ENCODE measurements at regions not wholly inside any gene's neighbourhood (a gene's known extent, or its start where the extent isn't known, plus 50 kb on each side); places are given as distances from the start of the nearest gene placed in this dataset.
"Not testable (repeated sequence)": the region's sequence is repeated elsewhere in the genome, so short reads cannot be mapped to it uniquely, and the experiment has no call there.

DNA sequence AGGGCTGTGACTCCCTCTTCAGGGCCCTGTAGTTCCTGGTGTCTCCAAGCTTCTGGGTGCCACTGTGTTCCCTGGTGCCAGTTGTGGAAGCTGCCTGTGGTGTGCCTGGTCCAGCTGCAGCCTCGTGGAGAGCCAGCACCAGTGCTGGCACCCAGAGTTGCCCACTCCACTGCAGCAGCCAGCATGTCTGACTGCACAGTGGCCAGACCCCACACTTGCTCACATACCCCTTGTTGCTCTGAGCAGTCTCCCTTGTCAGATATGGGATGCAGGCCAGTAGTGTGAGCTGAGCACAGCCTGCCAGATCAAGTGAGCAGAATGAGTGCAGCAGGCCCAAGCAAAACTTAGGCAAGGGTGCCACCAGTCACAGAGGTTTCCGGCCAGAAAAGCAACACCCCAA lies 108.6 kb downstream of the ZMAT1 start:
- Mint-ChIP-seq H3K4me1 (no peaks in the 10 kb centered on the region), H3K36me3 (ENCODE audit: low read depth) (no peaks in the 10 kb centered on the region), H3K27me3 (peaks cover 5% of the 10 kb centered on the region), H3K27ac (no peak overlapping the region), H3K4me3 (no peak overlapping the region), H3K9me3 (no peaks in the 10 kb centered on the region)
- ATAC-seq (no peak), DNase-seq (no peak)

DNA sequence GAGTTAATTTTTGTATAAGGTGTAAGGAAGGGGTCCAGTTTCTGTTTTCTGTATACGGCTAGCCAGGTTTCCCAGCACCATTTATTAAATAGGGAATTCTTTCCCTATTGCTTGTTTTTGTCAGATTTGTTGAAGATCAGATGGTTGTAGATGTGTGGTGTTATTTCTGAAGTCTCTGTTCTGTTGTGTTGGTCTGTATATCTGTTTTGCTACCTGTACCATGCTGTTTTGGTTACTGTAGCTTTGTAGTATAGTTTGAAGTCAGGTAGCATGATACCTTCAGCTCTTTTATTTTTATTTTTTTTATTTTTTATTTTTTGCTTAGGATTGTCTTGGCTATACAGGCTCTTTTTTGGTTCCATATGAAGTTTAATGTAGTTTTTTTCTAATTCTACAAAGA lies 114.1 kb downstream of the ZMAT1 start:
- H3K9me3 Mint-ChIP-seq; DNase-seq; H3K27me3 Mint-ChIP-seq; ATAC-seq; H3K27ac Mint-ChIP-seq; H3K4me1 Mint-ChIP-seq; H3K4me3 Mint-ChIP-seq; H3K36me3 Mint-ChIP-seq (ENCODE audit: low read depth): not testable (repeated sequence)

DNA sequence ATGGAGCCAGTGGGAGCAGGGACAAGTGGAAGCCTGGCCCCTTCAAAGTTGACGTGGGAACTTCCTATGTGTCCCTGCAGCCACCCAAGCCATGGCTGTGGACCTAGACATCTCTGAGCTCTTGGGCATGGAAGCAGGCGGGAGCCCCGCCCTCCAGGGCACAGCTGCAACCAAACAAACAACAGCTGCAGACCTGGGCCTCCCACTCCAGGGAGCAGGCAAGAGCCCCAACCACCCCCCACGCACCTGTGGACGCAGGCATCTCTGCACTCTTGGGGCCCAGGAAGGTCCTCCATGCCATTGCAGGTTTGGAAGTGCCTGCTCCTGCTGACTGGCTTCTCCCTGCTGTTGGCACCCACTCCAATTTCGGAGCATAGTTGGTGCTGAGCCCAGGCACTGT lies 118.6 kb downstream of the ZMAT1 start:
- no peaks in the 10 kb centered on the region for H3K27me3 Mint-ChIP-seq
- no peaks in the 10 kb centered on the region for H3K36me3 Mint-ChIP-seq (ENCODE audit: low read depth)
- DNase-seq (no peak), ATAC-seq (no peak)
- H3K4me1 Mint-ChIP-seq: no peaks in the 10 kb centered on the region
- no peak overlapping the region for H3K27ac Mint-ChIP-seq
- no peak overlapping the region for H3K4me3 Mint-ChIP-seq
- H3K9me3 Mint-ChIP-seq: no peaks in the 10 kb centered on the region

DNA sequence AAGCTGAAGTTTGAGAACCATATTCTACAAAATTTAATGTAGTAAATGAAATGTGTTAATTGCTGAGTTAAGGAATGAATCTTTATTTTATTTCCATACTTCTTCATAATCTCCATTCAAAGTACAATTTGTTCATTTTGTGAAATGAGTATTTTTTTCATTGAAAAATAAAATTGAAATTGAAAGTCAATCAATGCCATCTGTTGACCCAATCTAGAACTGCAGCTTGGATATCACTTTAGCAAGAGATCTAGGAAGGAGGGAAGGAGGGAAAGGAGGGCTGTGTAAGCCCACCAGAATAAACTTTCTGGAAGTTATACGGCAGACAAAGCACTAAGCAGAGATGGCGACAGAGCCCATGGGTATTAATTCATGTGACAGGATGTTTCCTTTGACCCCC lies 128.4 kb downstream of the ZMAT1 start:
- H3K27ac Mint-ChIP-seq: no peak overlapping the region
- no peaks in the 10 kb centered on the region for H3K9me3 Mint-ChIP-seq
- H3K4me1 Mint-ChIP-seq: peaks cover 5% of the 10 kb centered on the region
- no peak for ATAC-seq
- H3K4me3 Mint-ChIP-seq: no peak overlapping the region
- H3K27me3 Mint-ChIP-seq: no peaks in the 10 kb centered on the region
- H3K36me3 Mint-ChIP-seq (ENCODE audit: low read depth): no peaks in the 10 kb centered on the region
- DNase-seq: no peak

DNA sequence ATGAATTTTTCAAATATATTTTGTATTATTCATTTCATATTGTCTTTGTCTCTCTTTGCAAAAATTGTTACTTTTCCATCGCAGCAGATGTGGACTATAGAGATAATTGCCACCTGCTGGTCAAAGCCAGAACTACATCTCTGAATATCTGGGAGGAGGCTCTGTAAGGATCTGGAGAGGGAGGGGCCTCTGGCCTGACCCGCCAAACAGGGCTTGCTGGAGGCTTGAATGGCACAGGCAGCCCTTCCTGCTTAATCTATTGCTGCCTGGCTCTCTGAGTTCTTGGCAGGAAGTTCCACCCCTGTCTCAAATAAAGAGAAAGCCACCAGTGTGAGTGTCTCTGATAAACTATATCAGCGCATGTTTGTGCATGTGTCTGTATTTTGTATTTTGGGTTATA lies 132.4 kb downstream of the ZMAT1 start:
- no peak overlapping the region for H3K27ac Mint-ChIP-seq
- no peaks in the 10 kb centered on the region for H3K27me3 Mint-ChIP-seq
- H3K9me3 Mint-ChIP-seq: no peaks in the 10 kb centered on the region
- peak; percentile 74 for DNase-seq
- peaks cover 5% of the 10 kb centered on the region for H3K4me1 Mint-ChIP-seq
- H3K36me3 Mint-ChIP-seq (ENCODE audit: low read depth): no peaks in the 10 kb centered on the region
- peak overlapping the region; percentile 57 for H3K4me3 Mint-ChIP-seq
- ATAC-seq: peak; percentile 100

DNA sequence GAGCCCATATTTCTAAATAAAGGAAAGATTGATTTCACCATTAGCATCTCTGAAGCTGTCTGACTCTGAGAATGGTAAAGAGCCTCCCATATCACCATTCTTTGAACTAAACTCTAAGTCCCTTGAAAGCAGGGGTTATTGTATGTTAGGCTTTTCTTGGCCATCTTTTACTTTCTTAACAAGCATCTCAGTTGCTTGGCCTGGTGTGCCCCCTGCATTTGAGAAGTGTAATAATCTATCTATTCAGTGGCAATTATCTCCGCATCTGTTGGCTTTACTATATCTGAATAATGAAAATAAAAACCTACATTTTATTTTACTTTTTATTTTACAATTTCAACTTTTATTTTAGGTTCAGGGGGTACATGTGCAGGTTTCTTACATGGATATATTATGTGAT lies 128.3 kb upstream of the ARMCX2 start:
- Mint-ChIP-seq H3K36me3 (ENCODE audit: low read depth) (no peaks in the 10 kb centered on the region), H3K4me1 (peaks cover 2% of the 10 kb centered on the region), H3K27me3 (no peaks in the 10 kb centered on the region), H3K9me3 (no peaks in the 10 kb centered on the region), H3K27ac (no peak overlapping the region), H3K4me3 (no peak overlapping the region)
- no peak for ATAC-seq
- DNase-seq: no peak

DNA sequence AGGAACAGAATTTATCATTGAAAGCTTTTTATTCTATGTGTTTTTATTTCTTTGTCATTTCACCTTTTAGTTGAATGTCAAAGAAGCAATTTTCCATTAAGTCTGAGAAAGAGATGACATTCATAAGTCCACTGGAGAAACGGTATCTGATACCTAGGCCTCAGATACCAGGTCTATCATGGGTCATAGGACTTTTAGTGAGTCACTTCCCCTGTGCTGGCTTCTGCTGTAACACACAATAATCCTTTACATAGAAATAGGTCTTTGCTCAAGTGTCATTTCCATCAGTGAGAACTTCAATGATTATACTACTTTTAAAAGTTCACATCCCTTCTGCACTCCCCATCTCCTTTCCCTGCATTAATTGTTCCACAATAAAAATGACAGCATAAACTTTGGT lies 125.5 kb upstream of the ARMCX2 start:
- no peaks in the 10 kb centered on the region for H3K9me3 Mint-ChIP-seq
- no peaks in the 10 kb centered on the region for H3K27me3 Mint-ChIP-seq
- no peaks in the 10 kb centered on the region for H3K36me3 Mint-ChIP-seq (ENCODE audit: low read depth)
- no peak overlapping the region for H3K27ac Mint-ChIP-seq
- peaks cover 2% of the 10 kb centered on the region for H3K4me1 Mint-ChIP-seq
- no peak for ATAC-seq
- no peak for DNase-seq
- no peak overlapping the region for H3K4me3 Mint-ChIP-seq

DNA sequence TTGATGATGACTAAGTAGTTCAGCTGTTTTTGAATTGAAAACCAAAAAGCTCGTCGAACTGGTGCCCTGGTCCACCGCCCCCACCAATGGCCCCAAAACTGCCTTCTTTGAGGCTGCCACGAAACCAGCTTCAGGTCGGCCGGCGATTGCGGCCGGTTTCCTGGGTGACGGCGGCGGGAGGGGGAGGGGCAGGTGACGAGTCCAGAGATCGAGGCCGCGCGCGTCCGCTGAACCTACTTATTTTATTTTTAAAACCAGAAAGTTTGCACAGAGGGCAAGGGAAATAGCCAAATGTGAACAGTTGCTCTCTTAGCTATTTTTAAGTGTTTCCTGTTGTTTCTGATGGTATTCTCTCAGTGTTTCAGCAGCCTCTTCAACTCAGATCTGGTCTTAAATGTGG lies 120.8 kb upstream of the ARMCX2 start:
- not testable (repeated sequence) for H3K36me3 Mint-ChIP-seq (ENCODE audit: low read depth); DNase-seq; ATAC-seq; H3K9me3 Mint-ChIP-seq; H3K27ac Mint-ChIP-seq; H3K4me3 Mint-ChIP-seq; H3K27me3 Mint-ChIP-seq; H3K4me1 Mint-ChIP-seq

DNA sequence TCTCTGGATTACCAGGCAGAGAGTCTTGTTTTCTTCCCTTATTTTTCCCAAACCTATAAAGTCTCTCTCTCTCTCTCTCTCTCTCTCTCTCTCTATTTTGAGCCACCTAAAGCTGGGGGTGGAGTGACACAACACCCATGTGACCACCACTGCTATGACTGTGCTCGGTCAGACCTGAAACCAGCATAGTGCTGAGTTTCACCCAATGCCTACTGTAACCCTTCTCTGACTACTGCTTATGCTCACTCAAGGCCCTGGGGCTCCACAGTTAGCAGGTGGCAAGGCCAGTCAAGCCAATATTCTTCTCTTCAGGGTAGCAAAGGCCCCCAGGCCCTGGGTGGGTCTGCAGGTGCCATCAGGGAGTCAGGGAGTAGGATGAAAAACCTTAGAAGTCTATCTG lies 114.7 kb upstream of the ARMCX2 start:
- H3K27me3 Mint-ChIP-seq: peaks cover 5% of the 10 kb centered on the region
- H3K9me3 Mint-ChIP-seq: no peaks in the 10 kb centered on the region
- no peak overlapping the region for H3K27ac Mint-ChIP-seq
- no peaks in the 10 kb centered on the region for H3K36me3 Mint-ChIP-seq (ENCODE audit: low read depth)
- H3K4me1 Mint-ChIP-seq: no peaks in the 10 kb centered on the region
- ATAC-seq (no peak), DNase-seq (no peak)
- H3K4me3 Mint-ChIP-seq: no peak overlapping the region

DNA sequence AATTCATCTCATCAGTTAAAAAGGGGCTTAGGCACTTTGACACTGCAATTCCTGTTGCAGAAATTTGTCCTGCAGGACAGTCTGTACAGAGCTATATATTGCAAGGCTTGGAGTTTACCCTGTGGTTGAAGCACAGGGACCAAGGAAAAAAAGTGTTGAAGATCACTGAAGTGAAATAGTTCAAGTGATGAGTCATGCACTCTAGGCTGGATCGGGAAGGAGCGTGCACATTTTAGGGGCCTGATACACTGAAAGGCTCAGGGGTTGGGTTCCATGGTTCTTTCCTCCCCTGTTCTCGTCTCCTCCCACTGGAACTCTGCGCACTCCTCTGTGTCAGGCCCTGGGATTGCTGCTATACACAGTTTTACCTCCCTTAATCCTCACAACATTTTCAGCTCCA lies 104.9 kb upstream of the ARMCX2 start:
- Mint-ChIP-seq H3K4me1 (no peaks in the 10 kb centered on the region), H3K27ac (no peak overlapping the region), H3K36me3 (ENCODE audit: low read depth) (no peaks in the 10 kb centered on the region), H3K9me3 (no peaks in the 10 kb centered on the region), H3K27me3 (peaks cover 2% of the 10 kb centered on the region), H3K4me3 (no peak overlapping the region)
- ATAC-seq: no peak
- DNase-seq: no peak

DNA sequence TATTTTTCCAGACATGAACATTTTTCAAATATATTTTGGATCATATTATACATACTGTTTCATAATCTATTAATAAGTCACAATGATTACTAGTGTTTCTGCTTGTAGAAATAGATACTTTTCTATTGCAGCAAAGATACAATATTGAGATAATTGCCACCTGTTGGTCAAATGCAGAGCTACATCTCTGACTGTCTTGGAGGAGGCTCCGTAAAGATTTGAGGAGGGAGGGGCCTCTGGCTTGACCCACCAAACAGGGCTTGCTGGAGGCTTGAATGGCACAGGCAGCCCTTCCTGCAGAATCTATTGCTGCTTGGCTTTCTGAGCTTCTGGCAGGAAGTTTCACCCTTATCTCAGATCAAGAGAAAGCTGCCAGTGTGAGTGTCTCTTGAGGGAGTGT lies 99.3 kb upstream of the ARMCX2 start:
- H3K9me3 Mint-ChIP-seq: no peaks in the 10 kb centered on the region
- H3K4me1 Mint-ChIP-seq: no peaks in the 10 kb centered on the region
- ATAC-seq (peak; percentile 36), DNase-seq (peak; percentile 14)
- peaks cover 8% of the 10 kb centered on the region for H3K27me3 Mint-ChIP-seq
- no peaks in the 10 kb centered on the region for H3K36me3 Mint-ChIP-seq (ENCODE audit: low read depth)
- H3K27ac Mint-ChIP-seq: no peak overlapping the region
- no peak overlapping the region for H3K4me3 Mint-ChIP-seq

DNA sequence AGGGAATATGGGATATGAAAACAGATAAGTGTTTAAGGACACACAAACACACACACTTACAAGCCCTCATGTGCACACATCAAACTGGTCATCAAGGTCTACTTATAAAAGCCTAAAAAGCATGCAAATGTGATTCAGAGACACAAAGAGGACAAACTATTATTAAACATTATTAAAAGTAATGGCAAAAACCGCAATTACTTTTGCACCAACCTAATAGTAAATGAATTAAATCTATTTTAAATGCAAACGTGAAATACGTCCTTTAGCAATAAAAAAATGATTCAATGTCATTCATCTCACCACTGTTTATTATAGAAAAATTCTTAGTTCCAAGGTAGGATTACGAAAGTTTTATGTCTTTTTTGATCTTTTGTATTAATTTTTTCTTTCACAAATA lies 91.1 kb upstream of the ARMCX2 start:
- H3K9me3 Mint-ChIP-seq: no peaks in the 10 kb centered on the region
- H3K4me1 Mint-ChIP-seq: no peaks in the 10 kb centered on the region
- ATAC-seq: no peak
- H3K36me3 Mint-ChIP-seq (ENCODE audit: low read depth): no peaks in the 10 kb centered on the region
- no peak overlapping the region for H3K27ac Mint-ChIP-seq
- DNase-seq: no peak
- H3K4me3 Mint-ChIP-seq: no peak overlapping the region
- peaks cover 23% of the 10 kb centered on the region for H3K27me3 Mint-ChIP-seq

DNA sequence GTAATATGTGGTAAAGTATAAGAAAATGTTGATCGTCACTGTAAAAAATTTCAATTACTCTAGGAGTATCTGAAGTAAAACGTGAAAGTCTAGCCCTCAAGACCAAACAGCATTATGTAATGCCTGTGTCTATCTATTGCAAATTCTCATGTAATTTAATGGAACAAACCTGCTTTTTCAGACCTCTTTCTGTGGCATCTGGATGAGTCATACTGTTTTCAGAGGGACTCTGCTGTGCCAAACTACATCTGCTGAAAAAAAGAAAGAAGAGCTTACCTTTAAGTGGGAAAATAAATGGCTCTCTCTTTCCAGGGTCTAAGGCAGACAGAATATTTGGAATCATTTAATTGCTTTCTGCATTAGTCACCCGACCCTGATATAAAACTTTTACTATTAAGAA lies 89.8 kb upstream of the ARMCX2 start:
- no peak for DNase-seq
- no peaks in the 10 kb centered on the region for H3K4me1 Mint-ChIP-seq
- peaks cover 25% of the 10 kb centered on the region for H3K27me3 Mint-ChIP-seq
- no peaks in the 10 kb centered on the region for H3K36me3 Mint-ChIP-seq (ENCODE audit: low read depth)
- no peaks in the 10 kb centered on the region for H3K9me3 Mint-ChIP-seq
- no peak for ATAC-seq
- no peak overlapping the region for H3K4me3 Mint-ChIP-seq
- no peak overlapping the region for H3K27ac Mint-ChIP-seq

DNA sequence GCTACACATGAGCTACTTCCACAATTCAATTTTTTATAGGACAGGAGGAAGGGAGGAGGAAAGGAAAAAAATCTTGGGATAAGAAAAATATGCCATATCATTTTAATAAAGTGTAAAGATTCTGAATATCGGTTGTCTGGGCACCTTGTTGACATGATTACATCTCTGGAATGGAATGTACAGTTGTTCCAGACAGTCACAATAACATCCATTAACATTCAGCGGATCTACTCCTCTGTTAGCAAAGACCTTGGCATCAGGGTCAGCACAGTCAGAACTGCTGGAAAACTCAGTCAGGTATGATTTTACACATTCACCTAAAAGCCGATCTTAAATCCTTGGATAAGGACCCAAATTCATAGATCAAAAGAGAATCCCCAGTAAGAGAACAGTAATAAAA lies 85.4 kb upstream of the ARMCX2 start:
- Mint-ChIP-seq H3K4me3 (no peak overlapping the region), H3K9me3 (no peaks in the 10 kb centered on the region), H3K36me3 (ENCODE audit: low read depth) (no peaks in the 10 kb centered on the region), H3K27me3 (peaks cover 15% of the 10 kb centered on the region), H3K27ac (no peak overlapping the region), H3K4me1 (no peaks in the 10 kb centered on the region)
- DNase-seq: no peak
- ATAC-seq: no peak

DNA sequence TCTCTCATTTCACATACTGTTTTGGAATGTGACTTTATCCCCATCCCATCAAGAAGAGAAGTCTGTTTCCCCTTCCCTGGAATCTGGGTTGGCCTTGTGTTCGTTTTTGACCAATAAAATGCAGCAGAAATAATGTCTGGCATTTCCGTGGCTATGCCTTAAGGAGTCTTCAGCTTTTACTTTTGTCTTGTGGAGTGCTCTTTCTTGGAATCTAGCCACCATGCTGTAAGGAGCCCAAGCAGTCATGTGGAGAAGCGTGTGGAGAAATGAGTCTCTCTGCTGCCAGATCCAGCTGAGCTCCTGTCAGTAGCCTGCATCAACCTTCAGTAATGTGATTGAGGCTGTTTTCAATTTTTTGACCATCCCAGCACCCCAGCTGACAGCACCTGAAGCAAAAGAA lies 84.4 kb upstream of the ARMCX2 start:
- H3K4me1 Mint-ChIP-seq: no peaks in the 10 kb centered on the region
- DNase-seq (no peak), ATAC-seq (no peak)
- no peak overlapping the region for H3K27ac Mint-ChIP-seq
- H3K27me3 Mint-ChIP-seq: peaks cover 15% of the 10 kb centered on the region
- no peak overlapping the region for H3K4me3 Mint-ChIP-seq
- H3K36me3 Mint-ChIP-seq (ENCODE audit: low read depth): no peaks in the 10 kb centered on the region
- no peaks in the 10 kb centered on the region for H3K9me3 Mint-ChIP-seq

DNA sequence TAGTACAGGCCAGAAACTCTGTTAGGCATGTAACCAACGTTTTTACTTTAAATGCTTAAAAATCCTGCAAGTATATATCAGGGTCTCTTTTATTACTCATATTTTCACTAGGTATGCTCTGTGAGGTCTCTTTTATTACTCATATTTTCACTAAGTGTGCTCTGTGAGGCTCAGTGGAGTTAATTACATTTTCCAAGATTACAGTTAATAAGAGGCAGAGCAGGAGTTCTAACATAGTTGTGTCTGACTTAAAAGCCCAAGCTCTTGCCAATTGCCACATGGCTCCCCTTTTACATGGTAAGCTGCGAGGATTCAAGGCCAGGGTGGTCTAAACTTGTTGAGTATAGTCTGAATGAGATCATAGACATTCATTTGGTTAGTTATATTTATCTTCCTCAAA lies 81.0 kb upstream of the ARMCX2 start:
- Mint-ChIP-seq H3K36me3 (ENCODE audit: low read depth) (no peaks in the 10 kb centered on the region), H3K4me3 (no peak overlapping the region), H3K27me3 (peaks cover 8% of the 10 kb centered on the region), H3K4me1 (no peaks in the 10 kb centered on the region), H3K9me3 (no peaks in the 10 kb centered on the region), H3K27ac (no peak overlapping the region)
- no peak for DNase-seq
- no peak for ATAC-seq
